Hepatocyte (in vitro differentiated cells): ENCODE measurements at regions not wholly inside any gene's neighbourhood (a gene's known extent, or its start where the extent isn't known, plus 50 kb on each side); places are given as distances from the start of the nearest gene placed in this dataset.

ENCODE experiments used
- EZH2 ChIP-seq: fragments of 200-600 bp; sonication (generic); IDR thresholded peaks from 2 replicates; pipeline ENCODE4 v1.6.1; 2016; ENCODE audit warnings: antibody characterized with exemption, mild to moderate bottlenecking, borderline replicate concordance
- TF ChIP-seq, protein P1 (sequence below): fragments of 200-600 bp; sonication (generic); IDR thresholded peaks from 2 replicates; pipeline ENCODE4 v1.5.1; 2016; ENCODE audit warnings: antibody characterized with exemption, mild to moderate bottlenecking; ENCODE audit not compliant: poor library complexity

DNA sequence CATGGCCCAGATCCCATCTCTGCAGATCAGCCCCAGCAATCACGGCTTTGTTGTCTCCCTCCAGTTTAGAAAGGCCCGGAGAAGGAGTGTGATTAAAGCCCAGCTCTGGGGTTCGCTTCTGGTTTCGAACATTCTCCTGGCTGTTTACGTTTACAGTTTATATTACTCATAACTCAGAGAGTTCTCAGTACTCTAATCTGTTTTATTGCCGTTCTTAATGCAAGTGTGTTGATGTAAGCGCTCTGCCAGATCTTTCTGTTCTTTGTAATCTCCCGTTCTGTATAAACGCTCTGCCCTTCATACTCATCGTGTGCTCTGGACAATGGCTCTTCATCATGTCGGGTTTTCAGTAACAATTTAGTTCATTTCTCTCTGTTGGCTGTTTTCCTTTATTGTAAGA is 82.5 kb upstream of the PRNP start:
- TF ChIP-seq, protein P1, sequence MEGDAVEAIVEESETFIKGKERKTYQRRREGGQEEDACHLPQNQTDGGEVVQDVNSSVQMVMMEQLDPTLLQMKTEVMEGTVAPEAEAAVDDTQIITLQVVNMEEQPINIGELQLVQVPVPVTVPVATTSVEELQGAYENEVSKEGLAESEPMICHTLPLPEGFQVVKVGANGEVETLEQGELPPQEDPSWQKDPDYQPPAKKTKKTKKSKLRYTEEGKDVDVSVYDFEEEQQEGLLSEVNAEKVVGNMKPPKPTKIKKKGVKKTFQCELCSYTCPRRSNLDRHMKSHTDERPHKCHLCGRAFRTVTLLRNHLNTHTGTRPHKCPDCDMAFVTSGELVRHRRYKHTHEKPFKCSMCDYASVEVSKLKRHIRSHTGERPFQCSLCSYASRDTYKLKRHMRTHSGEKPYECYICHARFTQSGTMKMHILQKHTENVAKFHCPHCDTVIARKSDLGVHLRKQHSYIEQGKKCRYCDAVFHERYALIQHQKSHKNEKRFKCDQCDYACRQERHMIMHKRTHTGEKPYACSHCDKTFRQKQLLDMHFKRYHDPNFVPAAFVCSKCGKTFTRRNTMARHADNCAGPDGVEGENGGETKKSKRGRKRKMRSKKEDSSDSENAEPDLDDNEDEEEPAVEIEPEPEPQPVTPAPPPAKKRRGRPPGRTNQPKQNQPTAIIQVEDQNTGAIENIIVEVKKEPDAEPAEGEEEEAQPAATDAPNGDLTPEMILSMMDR = no peak
- no peak for TF ChIP-seq EZH2
